ENCODE measurements at regions not wholly inside any gene's neighbourhood (a gene's known extent, or its start where the extent isn't known, plus 50 kb on each side); places are given as distances from the start of the nearest gene placed in this dataset.

DNA sequence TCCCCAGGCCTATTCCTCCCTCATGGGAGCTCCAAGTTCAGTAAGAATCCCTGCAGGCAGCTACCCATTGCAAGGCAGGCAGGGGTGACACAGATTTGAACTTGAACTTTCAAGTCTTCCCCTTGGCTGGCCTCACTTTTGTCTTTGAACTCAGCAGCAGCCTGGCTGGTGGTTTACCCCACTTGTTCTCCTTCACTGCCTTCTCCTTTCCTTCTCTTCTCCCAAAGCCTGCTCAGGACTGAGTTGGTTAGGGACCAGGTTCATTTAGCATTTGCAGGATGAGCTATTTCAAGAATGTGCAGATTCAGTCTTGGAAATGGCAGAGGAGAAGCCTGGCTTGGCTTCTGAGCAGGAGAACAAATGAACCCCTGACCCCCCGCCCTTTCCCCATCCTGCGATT, 67.7 kb upstream of the TBX3 start:
- no peaks in the 10 kb centered on the region for H3K27me3 Mint-ChIP-seq
- no peaks in the 10 kb centered on the region for H3K9me3 Mint-ChIP-seq
- ChIA-PET POLR2A (no interaction called here), CTCF (no interaction called here)
- DNase-seq (no peak), ATAC-seq (no peak)
- no peak overlapping the region for H3K27ac Mint-ChIP-seq
- no peaks in the 10 kb centered on the region for H3K36me3 Mint-ChIP-seq (ENCODE audit: low read depth)
- no peak overlapping the region for H3K4me3 Mint-ChIP-seq
- TF ChIP-seq, protein P1, sequence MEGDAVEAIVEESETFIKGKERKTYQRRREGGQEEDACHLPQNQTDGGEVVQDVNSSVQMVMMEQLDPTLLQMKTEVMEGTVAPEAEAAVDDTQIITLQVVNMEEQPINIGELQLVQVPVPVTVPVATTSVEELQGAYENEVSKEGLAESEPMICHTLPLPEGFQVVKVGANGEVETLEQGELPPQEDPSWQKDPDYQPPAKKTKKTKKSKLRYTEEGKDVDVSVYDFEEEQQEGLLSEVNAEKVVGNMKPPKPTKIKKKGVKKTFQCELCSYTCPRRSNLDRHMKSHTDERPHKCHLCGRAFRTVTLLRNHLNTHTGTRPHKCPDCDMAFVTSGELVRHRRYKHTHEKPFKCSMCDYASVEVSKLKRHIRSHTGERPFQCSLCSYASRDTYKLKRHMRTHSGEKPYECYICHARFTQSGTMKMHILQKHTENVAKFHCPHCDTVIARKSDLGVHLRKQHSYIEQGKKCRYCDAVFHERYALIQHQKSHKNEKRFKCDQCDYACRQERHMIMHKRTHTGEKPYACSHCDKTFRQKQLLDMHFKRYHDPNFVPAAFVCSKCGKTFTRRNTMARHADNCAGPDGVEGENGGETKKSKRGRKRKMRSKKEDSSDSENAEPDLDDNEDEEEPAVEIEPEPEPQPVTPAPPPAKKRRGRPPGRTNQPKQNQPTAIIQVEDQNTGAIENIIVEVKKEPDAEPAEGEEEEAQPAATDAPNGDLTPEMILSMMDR (IDR thresholded peaks at IDR 0.05): no peak
- H3K4me1 Mint-ChIP-seq (ENCODE audit: low read depth): no peaks in the 10 kb centered on the region
- intact Hi-C loops (cut with micrococcal nuclease): no loop called here

DNA sequence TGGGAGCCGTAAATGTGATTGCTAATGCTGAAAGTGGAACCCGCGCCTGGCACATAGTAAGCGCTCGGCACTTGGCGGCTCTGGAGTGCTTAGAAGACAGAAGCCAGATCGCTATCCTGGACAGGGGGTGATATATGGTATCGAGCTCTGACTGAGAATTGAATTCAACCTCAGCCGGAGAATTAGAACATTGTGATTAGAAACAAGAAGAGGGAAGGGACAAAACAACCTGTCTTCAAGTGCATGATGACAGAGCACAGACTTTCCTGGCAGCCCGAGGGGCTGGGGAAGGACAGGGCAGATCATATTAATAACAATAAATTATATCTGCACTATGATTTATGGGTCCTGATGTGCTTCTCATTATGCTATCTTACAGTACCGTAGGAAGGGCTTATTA, 66.9 kb upstream of the TBX3 start:
- H3K4me3 Mint-ChIP-seq: no peak overlapping the region
- no peak overlapping the region for H3K27ac Mint-ChIP-seq
- no peaks in the 10 kb centered on the region for H3K4me1 Mint-ChIP-seq (ENCODE audit: low read depth)
- TF ChIP-seq, protein P1 (IDR thresholded peaks at IDR 0.05): no peak
- H3K27me3 Mint-ChIP-seq: no peaks in the 10 kb centered on the region
- CTCF ChIA-PET: no interaction called here
- POLR2A ChIA-PET: no interaction called here
- H3K36me3 Mint-ChIP-seq (ENCODE audit: low read depth): no peaks in the 10 kb centered on the region
- DNase-seq (no peak), ATAC-seq (no peak)
- intact Hi-C loops (cut with micrococcal nuclease): no loop called here
- no peaks in the 10 kb centered on the region for H3K9me3 Mint-ChIP-seq

DNA sequence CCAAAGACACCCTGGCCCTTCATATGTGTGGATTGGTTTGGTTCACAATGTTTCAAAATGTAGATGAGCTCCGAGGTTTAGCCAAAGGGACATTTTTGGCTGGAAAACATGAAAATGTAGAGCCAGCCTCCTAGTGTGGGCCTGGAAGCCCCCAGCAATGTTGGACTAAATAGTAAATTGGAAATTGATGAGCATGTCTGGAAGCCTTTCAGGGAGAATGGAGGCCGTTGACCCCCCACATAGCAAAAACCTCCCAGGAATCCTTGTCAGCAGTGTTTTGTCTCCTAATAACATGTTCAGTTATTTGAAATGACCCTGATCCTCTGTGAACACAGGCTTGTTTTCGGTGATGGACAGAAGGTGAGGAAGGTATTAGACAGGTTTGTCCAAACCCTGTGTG, 65.1 kb upstream of the TBX3 start:
- Mint-ChIP-seq H3K27ac (no peak overlapping the region), H3K4me3 (no peak overlapping the region), H3K27me3 (no peaks in the 10 kb centered on the region), H3K4me1 (ENCODE audit: low read depth) (no peaks in the 10 kb centered on the region), H3K9me3 (no peaks in the 10 kb centered on the region), H3K36me3 (ENCODE audit: low read depth) (no peaks in the 10 kb centered on the region)
- TF ChIP-seq, protein P1 (IDR thresholded peaks at IDR 0.05): no peak
- intact Hi-C loops (cut with micrococcal nuclease): no loop called here
- ChIA-PET POLR2A (no interaction called here), CTCF (no interaction called here)
- no peak for ATAC-seq
- no peak for DNase-seq

DNA sequence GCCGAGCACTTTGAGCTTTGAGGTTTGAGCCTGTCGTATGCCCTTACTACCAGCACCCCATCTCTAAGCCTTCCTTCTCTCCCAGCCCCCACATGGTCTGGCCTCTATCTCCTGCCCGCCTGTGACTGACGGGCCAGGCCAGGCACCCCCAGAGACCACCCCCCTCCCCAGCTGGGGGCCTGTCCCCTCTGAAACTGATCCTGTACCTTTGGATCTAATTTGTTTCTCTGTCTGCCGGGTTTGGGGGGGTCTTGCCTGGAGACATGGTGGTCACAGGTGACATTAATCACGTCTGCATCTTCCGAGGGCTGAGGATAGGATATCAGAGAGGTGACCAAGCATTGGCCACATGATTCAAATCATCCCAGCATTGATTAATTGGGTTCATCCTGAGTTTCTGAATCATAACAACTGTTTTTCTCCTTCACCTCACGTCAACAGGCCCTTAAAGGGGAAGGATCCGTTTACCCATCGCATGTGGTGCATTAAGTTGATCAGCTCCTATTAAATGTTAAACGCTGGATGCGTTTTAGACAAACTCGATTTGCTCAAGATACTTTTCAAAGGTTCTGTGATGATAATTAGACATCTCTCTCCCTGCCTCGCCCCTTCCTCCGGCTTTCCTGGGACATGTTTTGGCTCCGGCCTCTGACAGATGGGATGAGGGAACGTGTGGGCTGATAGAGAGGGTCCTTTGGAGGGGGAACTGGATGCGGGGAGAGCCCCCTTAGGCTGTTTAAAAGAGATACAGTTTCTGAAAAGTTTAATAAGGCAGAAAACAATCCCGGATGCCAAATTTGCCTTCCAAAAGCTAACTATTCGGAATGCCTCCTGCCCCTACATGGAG, 63.3 kb upstream of the TBX3 start:
- intact Hi-C loops (cut with micrococcal nuclease): no loop called here
- DNase-seq (no peak), ATAC-seq (no peak)
- no peak overlapping the region for H3K27ac Mint-ChIP-seq
- ChIA-PET CTCF (interaction anchor here (0.6 kb wide), 1 partner anchor 270 kb away, joined by 3 read pairs; no protein-coding TSS in a partner anchor), POLR2A (no interaction called here)
- H3K9me3 Mint-ChIP-seq: no peaks in the 10 kb centered on the region
- no peaks in the 10 kb centered on the region for H3K36me3 Mint-ChIP-seq (ENCODE audit: low read depth)
- TF ChIP-seq, protein P1 (IDR thresholded peaks at IDR 0.05): no peak
- peaks cover 3% of the 10 kb centered on the region for H3K27me3 Mint-ChIP-seq
- H3K4me1 Mint-ChIP-seq (ENCODE audit: low read depth): no peaks in the 10 kb centered on the region
- H3K4me3 Mint-ChIP-seq: no peak overlapping the region

DNA sequence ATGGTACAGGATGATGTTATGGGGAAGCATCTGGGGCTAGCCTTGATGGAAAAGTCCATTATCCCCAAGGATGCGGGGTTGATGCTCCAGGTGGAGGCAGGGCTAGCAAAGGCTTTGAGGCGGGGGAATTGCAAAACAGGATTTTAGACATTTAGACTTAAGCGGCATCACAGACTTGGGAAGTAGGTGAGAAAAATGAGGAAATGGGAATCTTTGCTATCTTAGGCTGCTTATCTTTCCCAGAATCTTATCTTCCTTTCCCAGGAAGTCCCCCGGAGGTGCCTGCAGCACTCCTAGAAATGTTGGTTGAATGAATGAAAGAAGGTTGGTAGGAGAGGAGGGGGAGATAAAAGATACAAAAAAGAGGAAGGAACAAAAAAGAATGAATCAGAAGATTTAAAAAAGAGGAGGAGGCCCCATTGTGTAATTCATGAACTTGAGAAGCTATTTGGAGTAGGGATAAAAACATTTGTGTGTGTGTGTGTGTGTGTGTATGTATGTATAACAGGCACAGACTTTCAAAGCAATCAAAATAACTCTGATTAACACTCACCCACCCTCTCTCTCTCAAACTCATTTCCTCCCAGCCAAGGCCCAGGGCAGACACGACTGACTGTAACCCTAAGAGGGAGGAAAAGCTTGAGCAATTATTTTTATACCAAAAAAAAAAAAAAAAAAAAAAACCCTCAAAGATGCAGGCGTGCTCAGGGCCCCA, 62.5 kb upstream of the TBX3 start:
- Mint-ChIP-seq H3K4me3 (no peak overlapping the region), H3K9me3 (no peaks in the 10 kb centered on the region), H3K27ac (no peak overlapping the region), H3K4me1 (ENCODE audit: low read depth) (no peaks in the 10 kb centered on the region), H3K27me3 (peaks cover 3% of the 10 kb centered on the region), H3K36me3 (ENCODE audit: low read depth) (no peaks in the 10 kb centered on the region)
- ChIA-PET POLR2A (no interaction called here), CTCF (interaction anchor here (0.6 kb wide), 1 partner anchor 271 kb away, joined by 3 read pairs; no protein-coding TSS in a partner anchor)
- no peak for ATAC-seq
- intact Hi-C loops (cut with micrococcal nuclease): no loop called here
- TF ChIP-seq, protein P1 (IDR thresholded peaks at IDR 0.05): no peak
- no peak for DNase-seq

Data from activated CD8-positive, alpha-beta T cell treated with anti-CD3 and anti-CD28 coated beads for 36 hours (primary cell).